Lower leg skin (tissue), 3 donors: ENCODE measurements at regions not wholly inside any gene's neighbourhood (a gene's known extent, or its start where the extent isn't known, plus 50 kb on each side); places are given as distances from the start of the nearest gene placed in this dataset.

Source experiments
- POLR2A ChIP-seq, 2 donors: fragments of 450-650 bp; IDR thresholded peaks; one replicate each; pipeline ENCODE4 v1.6.1; 2016 to 2017; ENCODE audit warnings: antibody characterized with exemption in 2 of 2, mild to moderate bottlenecking in 1 of 2, moderate library complexity in 1 of 2
- TF ChIP-seq, protein P1 (sequence below), 3 donors: fragments of 450-650 bp; IDR thresholded peaks; one replicate each; pipeline ENCODE4 v1.5.1; 2016; ENCODE audit warnings: antibody characterized with exemption in 3 of 3, mild to moderate bottlenecking in 3 of 3, moderate library complexity in 2 of 3

DNA sequence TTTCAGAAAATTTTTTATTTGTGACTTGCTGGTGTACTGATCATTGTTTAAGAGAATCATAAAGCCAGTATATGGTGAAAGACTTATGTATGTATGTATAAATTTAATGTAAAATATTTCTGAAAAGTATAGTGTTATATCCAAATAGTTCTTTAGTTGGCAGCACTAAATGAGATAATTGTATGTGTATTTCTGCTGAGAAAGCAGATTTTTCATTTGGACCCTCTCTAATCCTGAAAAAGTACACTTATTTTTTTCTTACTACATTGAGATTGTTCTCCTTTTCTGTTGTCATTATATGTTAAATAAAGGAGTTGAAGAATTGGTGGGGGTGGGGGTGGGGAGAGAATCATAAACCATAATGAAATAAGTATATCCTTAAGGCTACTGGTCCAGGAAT is 324.9 kb upstream of the SUCLG2 start:
- TF ChIP-seq, protein P1, sequence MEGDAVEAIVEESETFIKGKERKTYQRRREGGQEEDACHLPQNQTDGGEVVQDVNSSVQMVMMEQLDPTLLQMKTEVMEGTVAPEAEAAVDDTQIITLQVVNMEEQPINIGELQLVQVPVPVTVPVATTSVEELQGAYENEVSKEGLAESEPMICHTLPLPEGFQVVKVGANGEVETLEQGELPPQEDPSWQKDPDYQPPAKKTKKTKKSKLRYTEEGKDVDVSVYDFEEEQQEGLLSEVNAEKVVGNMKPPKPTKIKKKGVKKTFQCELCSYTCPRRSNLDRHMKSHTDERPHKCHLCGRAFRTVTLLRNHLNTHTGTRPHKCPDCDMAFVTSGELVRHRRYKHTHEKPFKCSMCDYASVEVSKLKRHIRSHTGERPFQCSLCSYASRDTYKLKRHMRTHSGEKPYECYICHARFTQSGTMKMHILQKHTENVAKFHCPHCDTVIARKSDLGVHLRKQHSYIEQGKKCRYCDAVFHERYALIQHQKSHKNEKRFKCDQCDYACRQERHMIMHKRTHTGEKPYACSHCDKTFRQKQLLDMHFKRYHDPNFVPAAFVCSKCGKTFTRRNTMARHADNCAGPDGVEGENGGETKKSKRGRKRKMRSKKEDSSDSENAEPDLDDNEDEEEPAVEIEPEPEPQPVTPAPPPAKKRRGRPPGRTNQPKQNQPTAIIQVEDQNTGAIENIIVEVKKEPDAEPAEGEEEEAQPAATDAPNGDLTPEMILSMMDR (IDR thresholded peaks at IDR 0.05), result no peak
- TF ChIP-seq POLR2A (IDR thresholded peaks at IDR 0.05), result no peak
